ENCODE measurements at regions not wholly inside any gene's neighbourhood (a gene's known extent, or its start where the extent isn't known, plus 50 kb on each side); places are given as distances from the start of the nearest gene placed in this dataset.

DNA sequence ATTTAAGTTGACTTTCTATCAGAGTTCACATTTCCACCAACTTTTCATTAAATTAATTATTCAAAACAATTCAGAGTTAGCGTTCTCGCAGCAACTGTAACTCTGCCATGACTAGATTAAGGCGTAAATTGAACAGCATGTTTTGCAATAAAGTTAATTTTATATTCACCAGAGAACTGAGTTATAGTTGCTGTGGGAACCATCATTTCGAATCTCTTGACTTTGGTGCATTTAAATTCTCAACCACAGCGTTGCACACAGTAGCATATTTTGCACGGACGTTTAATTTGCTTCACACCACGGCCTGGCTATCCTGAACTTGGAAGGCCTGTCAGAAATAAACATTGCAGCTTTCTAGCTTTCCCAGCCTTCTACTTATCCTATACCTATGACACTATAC lies 144.3 kb upstream of the WWC1 start:
- Mint-ChIP-seq H3K27me3 (no peaks in the 10 kb centered on the region), H3K4me1 (no peaks in the 10 kb centered on the region), H3K9me3 (ENCODE audit: insufficient read depth) (no peaks in the 10 kb centered on the region), H3K27ac (no peak overlapping the region), H3K4me3 (no peak overlapping the region)
- peaks cover 0 to 2% (median 0%) of the 10 kb centered on the region in 3 donors for H3K9me3 ChIP-seq (ENCODE audit: control extremely low read depth in 1 of 3, control insufficient read depth in 2 of 3, insufficient read depth in 1 of 3, low read length in 2 of 3)
- no peak overlapping the region for H2AFZ ChIP-seq (ENCODE audit: insufficient read depth, low read depth, low read length, poor library complexity, severe bottlenecking)
- H3K4me3 ChIP-seq (ENCODE audit: control extremely low read depth in 1 of 5, extremely low read depth in 1 of 5, insufficient read depth in 1 of 5, low read depth in 2 of 5, low read length in 4 of 5): no peak overlapping the region
- ATAC-seq (ENCODE audit: low read depth) (no peak), DNase-seq (no peak)
- no peaks in the 10 kb centered on the region for H3K36me3 ChIP-seq (replicated peaks in 1 of 2; ENCODE audit: control extremely low read depth in 1 of 2, control insufficient read depth in 1 of 2, extremely low read depth in 1 of 2, insufficient read depth in 2 of 2, low read length in 1 of 2)
- no peak overlapping the region for H3K9ac ChIP-seq (ENCODE audit: low read length)
- H3K4me1 ChIP-seq (ENCODE audit: control insufficient read depth in 2 of 2, insufficient read depth in 2 of 2, low read length in 2 of 2): no peaks in the 10 kb centered on the region
- TF ChIP-seq CTCF (IDR thresholded peaks at IDR 0.05) (no peak), EZH2 (IDR thresholded peaks at IDR 0.05; ENCODE audit: borderline replicate concordance, insufficient read depth, low read depth, low read length, poor library complexity, severe bottlenecking) (no peak)
- intact Hi-C loops (cut with micrococcal nuclease): no loop called here
- no peak overlapping the region for H3K4me2 ChIP-seq (replicated peaks; ENCODE audit: low read depth, low read length, poor library complexity, severe bottlenecking)
- no peak overlapping the region for H3K27ac ChIP-seq (ENCODE audit: low read length in 2 of 2)
- H3K27me3 ChIP-seq (replicated peaks in 1 of 4; ENCODE audit: control extremely low read depth in 1 of 4, control insufficient read depth in 3 of 4, insufficient read depth in 4 of 4, low read length in 3 of 4): no peaks in the 10 kb centered on the region
- POLR2A ChIA-PET: no interaction called here
- CTCF ChIA-PET: no interaction called here
- H3K79me2 ChIP-seq (ENCODE audit: control insufficient read depth, insufficient read depth, low read length): no peaks in the 10 kb centered on the region
- H4K20me1 ChIP-seq (ENCODE audit: control insufficient read depth, insufficient read depth, low read length, poor library complexity, severe bottlenecking): no peaks in the 10 kb centered on the region
- 93% methylated on average over 5 of the region's 8 CpGs for WGBS (ENCODE audit: insufficient coverage)

GRCh38 chr5:168147568-168148360 lies 143.7 kb upstream of the WWC1 start:
- CTCF ChIA-PET: no interaction called here
- POLR2A ChIA-PET: no interaction called here
- no peaks in the 10 kb centered on the region for H3K79me2 ChIP-seq (ENCODE audit: control insufficient read depth, insufficient read depth, low read length)

More at GRCh38 chr5:168147568-168148360, 143.7 kb upstream of the WWC1 start:
- Histone ChIP-seq H3K4me3 (ENCODE audit: control extremely low read depth in 1 of 5, extremely low read depth in 1 of 5, insufficient read depth in 1 of 5, low read depth in 2 of 5, low read length in 4 of 5) (no peak overlapping the region), H3K4me1 (ENCODE audit: control insufficient read depth in 2 of 2, insufficient read depth in 2 of 2, low read length in 2 of 2) (no peaks in the 10 kb centered on the region), H2AFZ (ENCODE audit: insufficient read depth, low read depth, low read length, poor library complexity, severe bottlenecking) (no peak overlapping the region), H3K4me2 (replicated peaks; ENCODE audit: low read depth, low read length, poor library complexity, severe bottlenecking) (no peak overlapping the region), H3K27me3 (replicated peaks in 1 of 4; ENCODE audit: control extremely low read depth in 1 of 4, control insufficient read depth in 3 of 4, insufficient read depth in 4 of 4, low read length in 3 of 4) (no peaks in the 10 kb centered on the region), H3K27ac (ENCODE audit: low read length in 2 of 2) (no peak overlapping the region), H3K9ac (ENCODE audit: low read length) (no peak overlapping the region), H3K9me3 (ENCODE audit: control extremely low read depth in 1 of 3, control insufficient read depth in 2 of 3, insufficient read depth in 1 of 3, low read length in 2 of 3) (peaks cover 0 to 2% (median 0%) of the 10 kb centered on the region in 3 donors), H4K20me1 (ENCODE audit: control insufficient read depth, insufficient read depth, low read length, poor library complexity, severe bottlenecking) (no peaks in the 10 kb centered on the region), H3K36me3 (replicated peaks in 1 of 2; ENCODE audit: control extremely low read depth in 1 of 2, control insufficient read depth in 1 of 2, extremely low read depth in 1 of 2, insufficient read depth in 2 of 2, low read length in 1 of 2) (no peaks in the 10 kb centered on the region)
- no peaks in the 10 kb centered on the region for H3K4me1 Mint-ChIP-seq
- DNase-seq: no peak
- no peak overlapping the region for H3K4me3 Mint-ChIP-seq
- no peak overlapping the region for H3K27ac Mint-ChIP-seq
- TF ChIP-seq CTCF (IDR thresholded peaks at IDR 0.05) (no peak), EZH2 (IDR thresholded peaks at IDR 0.05; ENCODE audit: borderline replicate concordance, insufficient read depth, low read depth, low read length, poor library complexity, severe bottlenecking) (no peak)
- no peak for ATAC-seq (ENCODE audit: low read depth)
- intact Hi-C loops (cut with micrococcal nuclease): no loop called here
- no peaks in the 10 kb centered on the region for H3K9me3 Mint-ChIP-seq (ENCODE audit: insufficient read depth)
- H3K27me3 Mint-ChIP-seq: no peaks in the 10 kb centered on the region
- 87% methylated on average over 8 of the region's 10 CpGs for WGBS (ENCODE audit: insufficient coverage)
